GM23338 (cell line): ENCODE measurements at regions not wholly inside any gene's neighbourhood (a gene's known extent, or its start where the extent isn't known, plus 50 kb on each side); places are given as distances from the start of the nearest gene placed in this dataset.

Experiments
- ATAC-seq: fragments of 200-7000 bp; cut with Tn5 transposase; 3 replicates; pipeline ENCODE4 v1.9.1; 2020
- DNase-seq: peaks from one replicate; pipeline ENCODE4 v3.0.0-alpha.2; 2015; ENCODE audit warnings: low spot score
- H2AFZ ChIP-seq: fragments of 200-600 bp; sonication (generic); 2 replicates; pipeline ENCODE4 v1.8.0; 2016; ENCODE audit warnings: antibody characterized with exemption, mild to moderate bottlenecking, moderate library complexity
- H3F3A ChIP-seq: fragments of 200-600 bp; sonication (generic); replicated peaks from 2 replicates; pipeline ENCODE4 v1.8.0; 2017; ENCODE audit warnings: antibody characterized with exemption, mixed run types, low read depth
- H3K27ac ChIP-seq: fragments of 200-600 bp; sonication (generic); 2 replicates; pipeline ENCODE4 v1.6.1; 2016; ENCODE audit warnings: low read depth
- H3K27me3 ChIP-seq: fragments of 200-600 bp; sonication (generic); 2 replicates; pipeline ENCODE4 v1.8.0; 2016; ENCODE audit warnings: mild to moderate bottlenecking, mixed run types, moderate library complexity; ENCODE audit not compliant: insufficient read depth
- H3K36me3 ChIP-seq: fragments of 200-600 bp; sonication (generic); 2 replicates; pipeline ENCODE4 v1.8.0; 2016; ENCODE audit warnings: mild to moderate bottlenecking; ENCODE audit not compliant: insufficient read depth
- H3K4me1 ChIP-seq: fragments of 200-600 bp; sonication (generic); 2 replicates; pipeline ENCODE4 v1.8.0; 2016; ENCODE audit warnings: mild to moderate bottlenecking, moderate library complexity; ENCODE audit not compliant: insufficient read depth
- H3K4me2 ChIP-seq: fragments of 200-600 bp; sonication (generic); 2 replicates; pipeline ENCODE4 v1.7.1; 2017; ENCODE audit warnings: mixed run types
- H3K4me3 ChIP-seq: fragments of 200-600 bp; sonication (generic); 2 replicates; pipeline ENCODE4 v1.6.1; 2016; ENCODE audit warnings: mixed run types
- H3K79me2 ChIP-seq: fragments of 200-600 bp; sonication (generic); replicated peaks from 2 replicates; pipeline ENCODE4 v1.8.0; 2017; ENCODE audit warnings: mild to moderate bottlenecking; ENCODE audit not compliant: insufficient read depth
- H3K9me2 ChIP-seq: fragments of 200-600 bp; sonication (generic); 2 replicates; pipeline ENCODE4 v1.8.0; 2017; ENCODE audit not compliant: insufficient read depth
- H4K20me1 ChIP-seq: fragments of 200-600 bp; sonication (generic); replicated peaks from 2 replicates; pipeline ENCODE4 v1.8.0; 2017; ENCODE audit warnings: mild to moderate bottlenecking; ENCODE audit not compliant: insufficient read depth
- H3K27ac Mint-ChIP-seq: 2 replicates; pipeline ENCODE4 v1.8.0; 2020; ENCODE audit warnings: inconsistent platforms, mild to moderate bottlenecking, moderate library complexity, mixed read lengths
- H3K27me3 Mint-ChIP-seq: 3 replicates; pipeline ENCODE4 v1.8.0; 2022; ENCODE audit warnings: low read depth, mild to moderate bottlenecking, moderate library complexity, mixed read lengths, inconsistent platforms; ENCODE audit not compliant: insufficient read depth, poor library complexity
- H3K36me3 Mint-ChIP-seq: 3 replicates; pipeline ENCODE4 v1.8.0; 2021; ENCODE audit warnings: low read depth, mild to moderate bottlenecking, inconsistent platforms, moderate library complexity, mixed read lengths
- H3K4me1 Mint-ChIP-seq: 3 replicates; pipeline ENCODE4 v1.8.0; 2020; ENCODE audit warnings: mild to moderate bottlenecking, inconsistent platforms, mixed read lengths
- H3K4me3 Mint-ChIP-seq: 3 replicates; pipeline ENCODE4 v1.8.0; 2021; ENCODE audit warnings: moderate library complexity, mild to moderate bottlenecking, inconsistent platforms, mixed read lengths
- H3K9me3 Mint-ChIP-seq: 3 replicates; pipeline ENCODE4 v1.8.0; 2020; ENCODE audit warnings: moderate library complexity, mild to moderate bottlenecking, inconsistent platforms, mixed read lengths
- EZH2 ChIP-seq: fragments of 200-600 bp; sonication (generic); IDR thresholded peaks from one replicate; pipeline ENCODE4 v1.8.0; 2017; ENCODE audit warnings: antibody characterized with exemption, mild to moderate bottlenecking, low read depth; ENCODE audit not compliant: unreplicated experiment
- JUNB ChIP-seq: IDR thresholded peaks from one replicate; pipeline ENCODE4 v1.6.1; 2016; ENCODE audit warnings: antibody characterized with exemption; ENCODE audit not compliant: unreplicated experiment
- NANOG ChIP-seq: IDR thresholded peaks from 2 replicates; pipeline ENCODE4 v1.6.1; 2016; ENCODE audit warnings: antibody characterized with exemption, borderline replicate concordance
- POLR2AphosphoS5 ChIP-seq: IDR thresholded peaks from 2 replicates; pipeline ENCODE4 v1.6.1; 2016; ENCODE audit warnings: antibody characterized with exemption, low read depth
- REST ChIP-seq: IDR thresholded peaks from one replicate; pipeline ENCODE4 v1.6.1; 2018; ENCODE audit warnings: antibody characterized with exemption; ENCODE audit not compliant: unreplicated experiment
- STAT1 ChIP-seq: IDR thresholded peaks from one replicate; pipeline ENCODE4 v1.6.1; 2016; ENCODE audit warnings: antibody characterized with exemption; ENCODE audit not compliant: unreplicated experiment
- ZNF114 ChIP-seq: fragments of 250-450 bp; sonication (Bioruptor Pico); IDR thresholded peaks from 2 replicates; pipeline ENCODE4 v1.5.0; 2020; ENCODE audit warnings: mild to moderate bottlenecking, moderate library complexity
- ZNF331 ChIP-seq: fragments of 250-450 bp; sonication (Bioruptor Pico); IDR thresholded peaks from 2 replicates; pipeline ENCODE4 v1.5.0; 2020; ENCODE audit warnings: low read depth, mild to moderate bottlenecking, moderate library complexity
- TF ChIP-seq, protein P1 (sequence below): IDR thresholded peaks from 2 replicates; pipeline ENCODE4 v1.6.1; 2016; ENCODE audit warnings: antibody characterized with exemption
- TF ChIP-seq, protein P2 (sequence below): fragments of 250-450 bp; sonication (Bioruptor Pico); IDR thresholded peaks from 2 replicates; pipeline ENCODE4 v1.5.0; 2020; ENCODE audit warnings: mild to moderate bottlenecking, moderate library complexity

DNA sequence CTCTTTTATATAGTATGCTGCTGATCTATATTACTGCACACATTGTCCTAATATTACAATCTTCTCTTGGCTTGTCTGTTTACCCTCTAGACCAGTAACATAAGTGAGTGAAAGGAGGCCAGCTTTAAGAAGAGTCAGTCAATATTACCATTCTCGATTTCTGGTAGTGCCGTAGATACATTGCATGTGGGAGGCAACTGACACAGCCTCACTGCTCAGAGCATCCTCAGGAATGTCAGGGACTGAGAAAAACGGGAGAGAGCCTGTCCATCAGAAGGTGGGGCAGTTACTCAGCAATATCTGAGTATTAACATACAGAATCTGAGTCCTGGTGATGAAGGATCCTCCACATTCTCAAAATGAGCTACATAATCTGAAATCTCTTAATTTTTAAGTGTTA is 259.9 kb downstream of the GJA1 start:
- Histone ChIP-seq H3K27me3 (no peaks in the 10 kb centered on the region), H3K27ac (no peak overlapping the region), H2AFZ (peak overlapping the region; percentile 69; the same call in 1 of the 2 replicates), H3K4me2 (no peak overlapping the region), H3F3A (no peaks in the 10 kb centered on the region), H3K9me2 (no peaks in the 10 kb centered on the region), H3K36me3 (no peaks in the 10 kb centered on the region), H4K20me1 (no peaks in the 10 kb centered on the region), H3K4me3 (no peak overlapping the region), H3K79me2 (no peaks in the 10 kb centered on the region), H3K4me1 (no peaks in the 10 kb centered on the region; the same call in 1 of the 2 replicates)
- Mint-ChIP-seq H3K36me3 (no peaks in the 10 kb centered on the region), H3K4me1 (peaks cover 2% of the 10 kb centered on the region; the same call in 2 of the 3 replicates), H3K4me3 (no peak overlapping the region), H3K9me3 (no peaks in the 10 kb centered on the region), H3K27me3 (no peaks in the 10 kb centered on the region), H3K27ac (no peak overlapping the region)
- no peak for TF ChIP-seq STAT1
- no peak for TF ChIP-seq ZNF114
- TF ChIP-seq, protein P1, sequence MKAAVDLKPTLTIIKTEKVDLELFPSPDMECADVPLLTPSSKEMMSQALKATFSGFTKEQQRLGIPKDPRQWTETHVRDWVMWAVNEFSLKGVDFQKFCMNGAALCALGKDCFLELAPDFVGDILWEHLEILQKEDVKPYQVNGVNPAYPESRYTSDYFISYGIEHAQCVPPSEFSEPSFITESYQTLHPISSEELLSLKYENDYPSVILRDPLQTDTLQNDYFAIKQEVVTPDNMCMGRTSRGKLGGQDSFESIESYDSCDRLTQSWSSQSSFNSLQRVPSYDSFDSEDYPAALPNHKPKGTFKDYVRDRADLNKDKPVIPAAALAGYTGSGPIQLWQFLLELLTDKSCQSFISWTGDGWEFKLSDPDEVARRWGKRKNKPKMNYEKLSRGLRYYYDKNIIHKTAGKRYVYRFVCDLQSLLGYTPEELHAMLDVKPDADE = no peak
- DNase-seq (no peak), ATAC-seq (no peak)

DNA sequence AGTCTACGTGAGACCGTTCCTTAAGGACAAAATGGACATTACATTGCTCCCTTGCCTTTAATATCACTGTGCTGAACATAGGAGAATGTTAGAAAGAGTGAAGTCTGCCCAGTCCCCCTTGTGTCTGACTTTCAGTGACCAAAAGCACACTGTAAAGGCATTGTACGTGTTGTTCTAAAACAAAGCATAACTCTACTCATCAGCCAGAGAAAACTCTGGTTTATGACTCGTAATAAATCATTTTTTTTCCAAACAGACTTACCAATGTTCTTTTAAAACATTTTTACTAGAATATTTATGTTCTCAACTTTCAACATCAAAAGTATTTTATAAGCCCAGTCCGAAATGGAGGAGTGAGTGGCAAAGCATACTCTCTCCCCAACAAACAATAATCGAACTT is 262.5 kb downstream of the GJA1 start:
- Histone ChIP-seq H4K20me1 (no peaks in the 10 kb centered on the region), H3K4me1 (no peaks in the 10 kb centered on the region; the same call in 1 of the 2 replicates), H3K4me2 (no peak overlapping the region), H3F3A (no peaks in the 10 kb centered on the region), H3K79me2 (no peaks in the 10 kb centered on the region), H3K4me3 (no peak overlapping the region), H3K27me3 (no peaks in the 10 kb centered on the region), H3K27ac (no peak overlapping the region), H3K36me3 (0 out of 2 replicates have a peak, but pooled peaks cover 5% of the 10 kb centered on the region), H2AFZ (no peak overlapping the region; the same call in 1 of the 2 replicates), H3K9me2 (no peaks in the 10 kb centered on the region)
- no peak for ATAC-seq
- DNase-seq = no peak
- no peak overlapping the region for H3K27ac Mint-ChIP-seq
- peaks cover 9% of the 10 kb centered on the region; the same call in 1 of the 3 replicates for H3K36me3 Mint-ChIP-seq
- TF ChIP-seq REST = no peak
- no peak for TF ChIP-seq ZNF331 (CRISPR knock-in tag)
- TF ChIP-seq POLR2AphosphoS5 = no peak
- no peak for TF ChIP-seq EZH2
- TF ChIP-seq STAT1 = no peak
- no peak for TF ChIP-seq JUNB
- TF ChIP-seq, protein P2, sequence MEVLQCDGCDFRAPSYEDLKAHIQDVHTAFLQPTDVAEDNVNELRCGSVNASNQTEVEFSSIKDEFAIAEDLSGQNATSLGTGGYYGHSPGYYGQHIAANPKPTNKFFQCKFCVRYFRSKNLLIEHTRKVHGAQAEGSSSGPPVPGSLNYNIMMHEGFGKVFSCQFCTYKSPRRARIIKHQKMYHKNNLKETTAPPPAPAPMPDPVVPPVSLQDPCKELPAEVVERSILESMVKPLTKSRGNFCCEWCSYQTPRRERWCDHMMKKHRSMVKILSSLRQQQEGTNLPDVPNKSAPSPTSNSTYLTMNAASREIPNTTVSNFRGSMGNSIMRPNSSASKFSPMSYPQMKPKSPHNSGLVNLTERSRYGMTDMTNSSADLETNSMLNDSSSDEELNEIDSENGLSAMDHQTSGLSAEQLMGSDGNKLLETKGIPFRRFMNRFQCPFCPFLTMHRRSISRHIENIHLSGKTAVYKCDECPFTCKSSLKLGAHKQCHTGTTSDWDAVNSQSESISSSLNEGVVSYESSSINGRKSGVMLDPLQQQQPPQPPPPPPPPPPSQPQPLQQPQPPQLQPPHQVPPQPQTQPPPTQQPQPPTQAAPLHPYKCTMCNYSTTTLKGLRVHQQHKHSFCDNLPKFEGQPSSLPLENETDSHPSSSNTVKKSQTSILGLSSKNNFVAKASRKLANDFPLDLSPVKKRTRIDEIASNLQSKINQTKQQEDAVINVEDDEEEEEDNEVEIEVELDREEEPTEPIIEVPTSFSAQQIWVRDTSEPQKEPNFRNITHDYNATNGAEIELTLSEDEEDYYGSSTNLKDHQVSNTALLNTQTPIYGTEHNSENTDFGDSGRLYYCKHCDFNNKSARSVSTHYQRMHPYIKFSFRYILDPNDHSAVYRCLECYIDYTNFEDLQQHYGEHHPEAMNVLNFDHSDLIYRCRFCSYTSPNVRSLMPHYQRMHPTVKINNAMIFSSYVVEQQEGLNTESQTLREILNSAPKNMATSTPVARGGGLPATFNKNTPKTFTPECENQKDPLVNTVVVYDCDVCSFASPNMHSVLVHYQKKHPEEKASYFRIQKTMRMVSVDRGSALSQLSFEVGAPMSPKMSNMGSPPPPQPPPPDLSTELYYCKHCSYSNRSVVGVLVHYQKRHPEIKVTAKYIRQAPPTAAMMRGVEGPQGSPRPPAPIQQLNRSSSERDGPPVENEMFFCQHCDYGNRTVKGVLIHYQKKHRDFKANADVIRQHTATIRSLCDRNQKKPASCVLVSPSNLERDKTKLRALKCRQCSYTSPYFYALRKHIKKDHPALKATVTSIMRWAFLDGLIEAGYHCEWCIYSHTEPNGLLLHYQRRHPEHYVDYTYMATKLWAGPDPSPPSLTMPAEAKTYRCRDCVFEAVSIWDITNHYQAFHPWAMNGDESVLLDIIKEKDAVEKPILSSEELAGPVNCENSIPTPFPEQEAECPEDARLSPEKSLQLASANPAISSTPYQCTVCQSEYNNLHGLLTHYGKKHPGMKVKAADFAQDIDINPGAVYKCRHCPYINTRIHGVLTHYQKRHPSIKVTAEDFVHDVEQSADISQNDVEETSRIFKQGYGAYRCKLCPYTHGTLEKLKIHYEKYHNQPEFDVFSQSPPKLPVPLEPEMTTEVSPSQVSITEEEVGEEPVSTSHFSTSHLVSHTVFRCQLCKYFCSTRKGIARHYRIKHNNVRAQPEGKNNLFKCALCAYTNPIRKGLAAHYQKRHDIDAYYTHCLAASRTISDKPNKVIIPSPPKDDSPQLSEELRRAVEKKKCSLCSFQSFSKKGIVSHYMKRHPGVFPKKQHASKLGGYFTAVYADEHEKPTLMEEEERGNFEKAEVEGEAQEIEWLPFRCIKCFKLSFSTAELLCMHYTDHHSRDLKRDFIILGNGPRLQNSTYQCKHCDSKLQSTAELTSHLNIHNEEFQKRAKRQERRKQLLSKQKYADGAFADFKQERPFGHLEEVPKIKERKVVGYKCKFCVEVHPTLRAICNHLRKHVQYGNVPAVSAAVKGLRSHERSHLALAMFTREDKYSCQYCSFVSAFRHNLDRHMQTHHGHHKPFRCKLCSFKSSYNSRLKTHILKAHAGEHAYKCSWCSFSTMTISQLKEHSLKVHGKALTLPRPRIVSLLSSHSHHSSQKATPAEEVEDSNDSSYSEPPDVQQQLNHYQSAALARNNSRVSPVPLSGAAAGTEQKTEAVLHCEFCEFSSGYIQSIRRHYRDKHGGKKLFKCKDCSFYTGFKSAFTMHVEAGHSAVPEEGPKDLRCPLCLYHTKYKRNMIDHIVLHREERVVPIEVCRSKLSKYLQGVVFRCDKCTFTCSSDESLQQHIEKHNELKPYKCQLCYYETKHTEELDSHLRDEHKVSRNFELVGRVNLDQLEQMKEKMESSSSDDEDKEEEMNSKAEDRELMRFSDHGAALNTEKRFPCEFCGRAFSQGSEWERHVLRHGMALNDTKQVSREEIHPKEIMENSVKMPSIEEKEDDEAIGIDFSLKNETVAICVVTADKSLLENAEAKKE (CRISPR knock-in tag) = no peak
- TF ChIP-seq, protein P1 = no peak
- TF ChIP-seq ZNF114 = no peak
- TF ChIP-seq NANOG = no peak
- H3K27me3 Mint-ChIP-seq = no peaks in the 10 kb centered on the region
- H3K4me3 Mint-ChIP-seq = no peak overlapping the region
- peaks cover 11% of the 10 kb centered on the region for H3K9me3 Mint-ChIP-seq
- H3K4me1 Mint-ChIP-seq = peaks cover 2% of the 10 kb centered on the region; the same call in 2 of the 3 replicates
